ENCODE measurements at regions not wholly inside any gene's neighbourhood (a gene's known extent, or its start where the extent isn't known, plus 50 kb on each side); places are given as distances from the start of the nearest gene placed in this dataset.
"Not testable (repeated sequence)": the region's sequence is repeated elsewhere in the genome, so short reads cannot be mapped to it uniquely, and the experiment has no call there.

- DNase-seq, result no peak
- no peak for ATAC-seq
- intact Hi-C loops (cut with micrococcal nuclease), result no loop called here
Measured at GRCh38 chr2:163997466-163997865, 261.7 kb upstream of the FIGN start.

GRCh38 chr2:163990541-163990940 lies 254.7 kb upstream of the FIGN start:
- intact Hi-C loops (cut with micrococcal nuclease), result no loop called here
- no peak for DNase-seq
- no peak for ATAC-seq

DNA sequence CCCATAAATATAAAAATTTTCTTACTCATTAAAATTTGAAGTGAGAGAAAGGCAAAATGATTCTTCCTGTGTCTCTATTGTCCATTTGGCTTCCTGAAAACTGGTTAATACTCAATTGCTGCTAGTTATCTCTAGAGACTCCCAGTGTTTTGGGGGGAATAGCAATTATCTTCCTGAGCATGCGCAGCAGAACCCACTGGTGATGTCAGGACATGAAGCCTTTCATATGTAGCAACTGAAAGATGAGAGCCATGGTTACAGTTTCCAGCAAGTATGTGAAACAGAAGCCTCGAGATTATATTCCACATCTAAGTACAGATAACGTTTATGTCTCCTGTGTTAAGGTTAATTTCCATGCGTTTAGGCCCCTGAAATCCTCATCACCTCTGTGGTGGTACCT lies 254.3 kb upstream of the FIGN start:
- no peak for ATAC-seq
- intact Hi-C loops (cut with micrococcal nuclease), result no loop called here
- no peak for DNase-seq

DNA sequence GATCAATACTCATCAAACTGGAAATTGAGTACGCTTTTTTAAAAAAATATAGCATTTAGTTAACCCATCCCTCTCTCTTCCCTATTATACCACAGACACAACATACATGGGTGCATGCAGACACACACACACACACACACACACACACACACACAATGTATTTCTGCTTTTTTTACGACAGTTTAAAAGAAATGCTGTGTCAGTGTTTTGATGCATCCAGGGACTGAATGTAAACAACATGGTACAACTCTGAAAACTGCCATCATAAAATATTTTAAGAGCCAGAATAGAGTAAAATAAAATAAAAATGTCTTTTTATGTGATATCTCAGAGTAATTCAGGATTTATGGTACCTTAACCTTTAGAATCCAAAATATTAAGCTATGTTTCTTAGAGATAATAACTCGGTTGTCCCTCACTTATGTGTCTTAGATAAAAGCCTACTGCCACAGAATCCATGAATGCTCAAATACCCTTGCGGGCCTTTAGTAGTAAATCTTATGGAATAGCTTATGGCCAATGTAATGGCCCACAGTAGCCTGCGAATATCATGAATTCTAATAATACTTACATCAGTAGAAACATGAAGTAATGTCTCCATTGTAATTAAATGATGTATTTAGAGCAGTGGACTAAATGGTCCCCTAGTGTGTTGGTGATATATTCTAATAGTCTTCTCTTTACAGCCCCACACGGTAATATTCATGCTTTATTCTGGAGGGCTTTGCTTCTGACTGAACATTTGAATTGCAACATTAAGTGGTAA lies 251.6 kb upstream of the FIGN start:
- intact Hi-C loops (cut with micrococcal nuclease), result no loop called here
- DNase-seq, result no peak
- no peak for ATAC-seq

GRCh38 chr2:163984986-163985385 lies 249.2 kb upstream of the FIGN start:
- ATAC-seq, result no peak
- no peak for DNase-seq
- intact Hi-C loops (cut with micrococcal nuclease), result no loop called here

DNA sequence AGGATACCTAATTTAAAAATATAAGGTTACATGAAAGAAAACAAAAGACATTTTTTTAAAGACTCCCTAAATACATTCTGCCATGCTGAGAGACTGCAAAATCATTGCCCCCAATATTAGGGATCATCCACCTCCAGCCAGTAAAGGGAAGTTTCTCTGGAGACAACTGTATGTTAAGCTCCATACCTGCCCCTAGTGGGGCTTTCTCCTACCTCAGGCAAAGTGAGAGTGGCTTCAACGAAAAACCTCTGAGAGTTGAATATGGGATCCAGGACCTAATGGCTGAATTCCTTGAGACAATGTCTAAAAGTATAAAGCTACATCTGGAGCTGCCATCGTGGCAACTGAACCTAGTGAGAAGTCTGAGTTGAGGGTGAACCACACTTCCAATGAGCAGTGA lies 248.1 kb upstream of the FIGN start:
- DNase-seq (no peak), ATAC-seq (no peak)
- intact Hi-C loops (cut with micrococcal nuclease), result no loop called here

DNA sequence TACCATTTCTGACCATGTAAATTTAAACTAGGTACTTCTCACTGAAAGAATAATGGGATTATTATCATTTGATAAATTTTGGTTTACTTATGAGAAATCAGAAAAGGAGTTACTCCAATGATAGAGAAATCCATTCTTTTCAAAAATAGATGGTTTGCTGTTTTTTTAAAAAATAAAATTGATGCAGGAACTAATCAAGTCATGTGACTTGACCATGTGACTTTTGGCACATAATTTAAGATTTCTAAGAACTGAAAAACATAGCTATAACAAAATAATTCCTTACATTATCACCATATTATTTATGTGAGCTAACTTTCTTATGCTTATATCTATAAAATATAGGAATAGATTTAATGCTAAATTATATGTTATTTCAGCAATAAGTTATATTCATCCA lies 247.1 kb upstream of the FIGN start:
- no peak for DNase-seq
- intact Hi-C loops (cut with micrococcal nuclease), result no loop called here
- no peak for ATAC-seq

DNA sequence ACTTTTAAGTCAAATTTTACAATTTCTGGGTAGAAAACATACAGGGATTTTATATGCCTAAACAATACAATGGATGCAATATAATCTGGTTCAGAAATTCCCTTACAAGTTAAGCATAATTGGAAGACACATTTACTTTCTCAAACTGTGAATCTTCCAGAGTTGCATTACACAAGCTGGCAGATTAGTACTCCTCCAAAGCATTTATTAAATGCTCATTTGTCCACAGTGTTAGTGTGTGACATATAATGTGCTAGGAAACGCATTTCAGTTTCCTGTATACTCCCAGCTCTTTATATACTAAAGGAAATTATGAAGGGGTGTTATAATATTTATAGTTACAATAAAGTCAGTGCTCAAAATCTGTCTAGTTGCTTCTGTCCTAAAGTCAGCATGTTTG lies 239.0 kb upstream of the FIGN start:
- intact Hi-C loops (cut with micrococcal nuclease), result no loop called here
- ATAC-seq, result no peak

GRCh38 chr2:163970058-163970813 lies 234.4 kb upstream of the FIGN start:
- ATAC-seq (peak; percentile 85), DNase-seq (no peak)
- intact Hi-C loops (cut with micrococcal nuclease), result no loop called here

More for the DNA sequence above, 239.0 kb upstream of the FIGN start:
- no peak for DNase-seq

DNA sequence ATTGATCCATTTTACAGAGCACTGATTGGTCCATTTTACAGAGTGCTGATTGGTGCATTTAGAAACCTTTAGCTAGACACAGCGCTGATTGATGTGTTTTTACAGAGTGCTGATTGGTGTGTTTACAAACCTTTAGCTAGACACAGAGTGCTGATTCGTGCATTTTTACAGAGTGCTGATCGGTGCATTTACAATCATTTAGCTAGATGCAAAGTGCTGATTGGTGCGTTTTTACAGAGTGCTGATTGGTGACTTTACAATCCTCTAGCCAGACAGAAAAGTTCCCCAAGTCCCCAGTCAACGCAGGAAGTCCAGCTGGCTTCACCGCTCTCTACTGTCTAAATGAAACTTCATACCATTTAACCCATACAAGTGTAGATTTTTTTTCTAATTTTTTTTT lies 228.5 kb upstream of the FIGN start:
- intact Hi-C loops (cut with micrococcal nuclease); DNase-seq; ATAC-seq: not testable (repeated sequence)

- DNase-seq (no peak), ATAC-seq (no peak)
- intact Hi-C loops (cut with micrococcal nuclease), result no loop called here
Measured at GRCh38 chr2:163953390-163953907, 217.6 kb upstream of the FIGN start.

DNA sequence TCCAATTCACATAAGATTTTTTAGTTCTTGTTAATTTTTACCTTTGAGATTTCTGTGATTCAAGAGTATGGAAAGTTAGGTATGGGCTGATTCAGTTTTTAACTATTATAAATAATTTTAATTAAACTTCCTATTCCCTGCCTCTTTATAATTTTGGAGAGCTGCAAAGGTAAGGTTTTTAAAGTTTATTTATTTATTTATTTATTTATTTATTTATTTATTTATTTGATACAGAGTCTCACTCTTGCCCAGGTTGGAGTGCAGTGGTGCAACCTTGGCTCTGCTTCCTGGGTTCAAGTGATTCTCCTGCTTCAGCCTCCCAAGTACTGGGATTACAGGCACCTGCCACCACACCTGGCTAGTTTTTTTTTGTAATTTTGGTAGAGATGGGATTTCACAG lies 215.5 kb upstream of the FIGN start:
- ATAC-seq, result no peak
- no peak for DNase-seq
- intact Hi-C loops (cut with micrococcal nuclease), result no loop called here

DNA sequence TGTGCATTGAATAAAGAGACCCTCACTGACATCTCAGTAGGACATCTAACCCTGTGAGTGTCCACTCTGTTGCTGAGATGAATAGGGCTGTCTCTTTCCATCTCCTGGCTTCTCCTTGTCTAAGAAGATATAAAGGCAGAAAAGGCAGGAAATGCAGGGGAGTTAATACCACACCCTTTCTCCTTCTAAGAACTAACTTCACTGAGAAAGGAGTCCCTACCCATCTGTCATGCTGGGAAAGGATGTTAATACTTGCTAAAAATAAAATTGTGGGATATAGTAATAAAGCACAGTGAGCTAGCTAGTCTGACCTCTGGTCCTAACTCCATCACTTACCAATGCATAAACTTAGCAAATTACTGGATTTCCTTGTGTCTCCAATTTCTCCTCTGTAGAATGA lies 213.9 kb upstream of the FIGN start:
- intact Hi-C loops (cut with micrococcal nuclease), result no loop called here
- ATAC-seq (no peak), DNase-seq (no peak)

GRCh38 chr2:163944347-163944737 lies 208.5 kb upstream of the FIGN start:
- no peak for ATAC-seq
- no peak for DNase-seq
- intact Hi-C loops (cut with micrococcal nuclease), result no loop called here

DNA sequence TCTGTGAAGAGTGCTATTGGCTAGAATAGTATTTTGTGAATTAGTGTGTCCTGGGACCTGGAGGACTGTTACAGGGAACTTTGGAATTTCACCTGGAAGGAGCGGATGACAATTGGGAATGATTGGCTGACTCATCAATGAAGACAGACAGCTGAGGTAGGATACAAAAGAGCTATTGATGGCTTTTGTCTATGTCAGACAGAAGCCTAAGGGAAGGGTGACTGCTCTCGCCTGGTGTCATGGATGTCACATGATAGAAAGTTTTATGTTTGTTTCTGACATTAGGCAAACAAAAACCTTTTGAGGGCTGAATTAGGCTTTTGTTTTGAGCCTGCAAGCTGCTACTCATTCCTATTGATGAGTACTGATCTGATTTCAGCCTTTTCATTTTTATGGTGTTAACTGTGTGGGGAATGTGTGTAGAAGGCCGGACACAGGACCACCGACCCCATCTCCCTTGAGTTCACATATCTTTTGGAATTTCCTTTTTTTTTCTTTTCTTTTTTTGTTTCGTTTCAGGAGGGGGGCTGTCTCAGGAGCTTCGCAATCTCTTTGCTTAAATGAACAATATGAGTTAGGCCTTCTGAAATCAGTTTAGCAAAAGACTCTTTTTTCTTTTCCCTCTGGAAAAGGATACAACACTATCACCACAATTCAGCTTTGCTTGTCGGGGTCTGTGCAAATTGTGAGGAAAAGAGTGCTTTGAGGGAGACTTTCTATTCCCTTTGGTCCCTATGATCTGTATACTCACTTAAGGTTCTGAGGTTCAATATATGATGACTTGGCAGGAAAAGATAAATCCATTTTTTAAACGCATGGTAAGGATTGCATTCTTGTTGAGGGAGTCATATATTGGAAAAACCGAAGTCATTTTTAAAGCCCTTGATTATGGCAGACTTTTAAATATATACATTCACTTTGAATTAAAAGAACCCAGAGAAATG lies 207.9 kb upstream of the FIGN start:
- no peak for DNase-seq
- intact Hi-C loops (cut with micrococcal nuclease), result no loop called here
- ATAC-seq, result no peak

- ATAC-seq, result no peak
- DNase-seq, result no peak
- intact Hi-C loops (cut with micrococcal nuclease), result no loop called here
Measured at GRCh38 chr2:163934131-163934530, 198.3 kb upstream of the FIGN start.

- no peak for ATAC-seq
- no peak for DNase-seq
- intact Hi-C loops (cut with micrococcal nuclease), result no loop called here
Measured at GRCh38 chr2:163919717-163920116, 183.9 kb upstream of the FIGN start.

GRCh38 chr2:163914486-163914885 lies 178.7 kb upstream of the FIGN start:
- intact Hi-C loops (cut with micrococcal nuclease); ATAC-seq; DNase-seq: not testable (repeated sequence)

GRCh38 chr2:163913532-163913944 lies 177.7 kb upstream of the FIGN start:
- intact Hi-C loops (cut with micrococcal nuclease); DNase-seq; ATAC-seq: not testable (repeated sequence)
